HG03066 (cell line): ENCODE measurements at regions not wholly inside any gene's neighbourhood (a gene's known extent, or its start where the extent isn't known, plus 50 kb on each side); places are given as distances from the start of the nearest gene placed in this dataset.

Experiments used
- ATAC-seq: cut with Tn5 transposase; IDR thresholded peaks from one replicate; pipeline ENCODE4 v1.9.1; 2021; ENCODE audit warnings: low read depth; ENCODE audit not compliant: unreplicated experiment

GRCh38 chr20:39089797-39090196 lies 127.7 kb downstream of the DHX35 start:
- ATAC-seq = no peak
